Upper lobe of left lung (tissue), 6 donors: ENCODE measurements at regions not wholly inside any gene's neighbourhood (a gene's known extent, or its start where the extent isn't known, plus 50 kb on each side); places are given as distances from the start of the nearest gene placed in this dataset.

Experiments used
- ATAC-seq, 2 donors: fragments of 200-7000 bp; cut with Tn5 transposase; one replicate each; pipeline ENCODE4 v1.9.1; 2022; ENCODE audit warnings: mild to moderate bottlenecking in 2 of 2, moderate library complexity in 2 of 2; ENCODE audit not compliant: low FRiP score in 2 of 2
- DNase-seq, 2 donors: peaks; one replicate each; pipeline ENCODE4 v3.0.0-alpha.2; 2019 to 2020
- H3K27ac ChIP-seq, 4 donors: fragments of 200-600 bp; sonication (generic); one replicate each; pipeline ENCODE4 v1.5.1; 2016 to 2019
- H3K27me3 ChIP-seq, 4 donors: fragments of 200-600 bp; sonication (generic); one replicate each; pipeline ENCODE4 v1.5.1; 2017 to 2019
- H3K36me3 ChIP-seq, 4 donors: fragments of 200-600 bp; sonication (generic); one replicate each; pipeline ENCODE4 v1.5.1; 2016 to 2019
- H3K4me1 ChIP-seq, 4 donors: fragments of 200-600 bp; sonication (generic); one replicate each; pipeline ENCODE4 v1.5.1; 2018 to 2019
- H3K4me3 ChIP-seq, 4 donors: fragments of 200-600 bp; sonication (generic); one replicate each; pipeline ENCODE4 v1.5.1; 2017 to 2019; ENCODE audit warnings: mild to moderate bottlenecking in 2 of 4, moderate library complexity in 1 of 4
- H3K9me3 ChIP-seq, 4 donors: fragments of 200-600 bp; sonication (generic); one replicate each; pipeline ENCODE4 v1.5.1; 2018 to 2019
- CTCF ChIP-seq, 6 experiments: fragments of 450-650 bp in 4 of 6; fragments of 200-600 bp in 2 of 6; sonication (generic) in 2 of 6; IDR thresholded peaks; one replicate each; pipeline ENCODE4 v1.5.1; 2016 to 2019; ENCODE audit warnings: antibody characterized with exemption in 6 of 6
- EP300 ChIP-seq, 4 donors: sonication (generic); formaldehyde crosslinking; IDR thresholded peaks; one replicate each; pipeline ENCODE4 v1.5.1; 2017; ENCODE audit warnings: antibody characterized with exemption in 4 of 4, control low read depth in 2 of 4
- POLR2A ChIP-seq, 4 donors: fragments of 450-650 bp; IDR thresholded peaks; one replicate each; pipeline ENCODE4 v1.5.1; 2016 to 2017; ENCODE audit warnings: antibody characterized with exemption in 4 of 4, mild to moderate bottlenecking in 2 of 4
- POLR2AphosphoS5 ChIP-seq, 2 donors: sonication (generic); formaldehyde crosslinking; IDR thresholded peaks; one replicate each; pipeline ENCODE4 v1.5.1; 2017; ENCODE audit warnings: antibody characterized with exemption in 2 of 2
- WGBS, 2 donors: methylation state at CpG; one replicate each; pipeline ENCODE4 v1.1.5; 2017 to 2018; 5-methylcytosine and 5-hydroxymethylcytosine counted together
- donor health status: DM: no; HTN: no; CAD: no; lungs with moderate emphysema.
- donor health status: DM: no; HTN: yes; CAD: no; lungs with severe emphysema.

- DNase-seq = no peak
- no peak for TF ChIP-seq CTCF (IDR thresholded peaks at IDR 0.05)
- no peak for TF ChIP-seq EP300 (IDR thresholded peaks at IDR 0.05)
- TF ChIP-seq POLR2AphosphoS5 (IDR thresholded peaks at IDR 0.05) = no peak
- no peak for TF ChIP-seq POLR2A (IDR thresholded peaks at IDR 0.05)
- WGBS, 2 donors = 89 to 94% methylated on average over 4 of the region's 4 CpGs
- no peak for ATAC-seq
- Histone ChIP-seq H3K27me3 (peaks cover 0 to 15% (median 5%) of the 10 kb centered on the region in 4 donors), H3K4me3 (no peak overlapping the region), H3K36me3 (no peaks in the 10 kb centered on the region), H3K4me1 (peaks cover 0 to 13% (median 5%) of the 10 kb centered on the region in 4 donors), H3K9me3 (peaks cover 0 to 22% (median 15%) of the 10 kb centered on the region in 4 donors), H3K27ac (no peak overlapping the region)
Observed at GRCh38 chr22:44617828-44618227, 84.2 kb upstream of the PRR5 start.

- no peak for DNase-seq
- H3K36me3 ChIP-seq = no peaks in the 10 kb centered on the region
Observed at GRCh38 chr22:44616882-44617655, 84.9 kb upstream of the PRR5 start.

GRCh38 chr22:44616461-44616860 lies 85.5 kb upstream of the PRR5 start:
- Histone ChIP-seq H3K4me3 (no peak overlapping the region), H3K27ac (no peak overlapping the region), H3K27me3 (peaks cover 0 to 15% (median 5%) of the 10 kb centered on the region in 4 donors), H3K4me1 (peaks cover 0 to 13% (median 5%) of the 10 kb centered on the region in 4 donors), H3K36me3 (no peaks in the 10 kb centered on the region), H3K9me3 (peaks cover 13 to 35% (median 26%) of the 10 kb centered on the region in 4 donors)
- WGBS, 2 donors = 54 to 77% methylated on average over 3 to 9 of the region's 9 CpGs
- DNase-seq (no peak), ATAC-seq (no peak)
- TF ChIP-seq POLR2A (IDR thresholded peaks at IDR 0.05) = no peak
- TF ChIP-seq POLR2AphosphoS5 (IDR thresholded peaks at IDR 0.05) = no peak
- TF ChIP-seq EP300 (IDR thresholded peaks at IDR 0.05) = no peak
- TF ChIP-seq CTCF (IDR thresholded peaks at IDR 0.05) = no peak

More at GRCh38 chr22:44616882-44617655, 84.9 kb upstream of the PRR5 start:
- WGBS, 2 donors = 70 to 75% methylated on average over 15 to 19 of the region's 19 CpGs
- peaks cover 0 to 13% (median 5%) of the 10 kb centered on the region in 4 donors for H3K4me1 ChIP-seq
- no peak overlapping the region for H3K4me3 ChIP-seq
- no peak for ATAC-seq
- no peak for TF ChIP-seq CTCF (IDR thresholded peaks at IDR 0.05)
- TF ChIP-seq POLR2A (IDR thresholded peaks at IDR 0.05) = no peak
- no peak for TF ChIP-seq EP300 (IDR thresholded peaks at IDR 0.05)
- no peak for TF ChIP-seq POLR2AphosphoS5 (IDR thresholded peaks at IDR 0.05)
- H3K27ac ChIP-seq = no peak overlapping the region
- peaks cover 0 to 15% (median 5%) of the 10 kb centered on the region in 4 donors for H3K27me3 ChIP-seq
- H3K9me3 ChIP-seq = peaks cover 7 to 29% (median 20%) of the 10 kb centered on the region in 4 donors

- ATAC-seq (no peak), DNase-seq (no peak)
- Histone ChIP-seq H3K4me3 (no peak overlapping the region), H3K27ac (no peak overlapping the region), H3K9me3 (peaks cover 16 to 43% (median 31%) of the 10 kb centered on the region in 4 donors), H3K4me1 (peaks cover 0 to 9% (median 4%) of the 10 kb centered on the region in 4 donors), H3K27me3 (peaks cover 0 to 10% (median 4%) of the 10 kb centered on the region in 4 donors), H3K36me3 (no peaks in the 10 kb centered on the region)
- 77 to 88% methylated on average over 5 to 8 of the region's 8 CpGs for WGBS, 2 donors
- no peak for TF ChIP-seq POLR2A (IDR thresholded peaks at IDR 0.05)
- no peak for TF ChIP-seq EP300 (IDR thresholded peaks at IDR 0.05)
- no peak for TF ChIP-seq POLR2AphosphoS5 (IDR thresholded peaks at IDR 0.05)
- TF ChIP-seq CTCF (IDR thresholded peaks at IDR 0.05) = no peak
Observed at GRCh38 chr22:44615602-44616180, 86.3 kb upstream of the PRR5 start.
